ENCODE measurements at regions not wholly inside any gene's neighbourhood (a gene's known extent, or its start where the extent isn't known, plus 50 kb on each side); places are given as distances from the start of the nearest gene placed in this dataset.

GRCh38 chr2:150174056-150174805, 313.2 kb downstream of the RND3 start:
- Histone ChIP-seq H3K4me3 (ENCODE audit: low read length) (no peak overlapping the region), H3K9me3 (ENCODE audit: control insufficient read depth, insufficient read depth, low read length) (no peaks in the 10 kb centered on the region), H3K27me3 (ENCODE audit: control insufficient read depth, insufficient read depth, low read length) (no peaks in the 10 kb centered on the region), H3K27ac (ENCODE audit: low read length) (no peak overlapping the region), H3K36me3 (ENCODE audit: control insufficient read depth, insufficient read depth, low read length) (no peaks in the 10 kb centered on the region), H3K4me1 (ENCODE audit: control insufficient read depth, insufficient read depth, low read length) (no peaks in the 10 kb centered on the region)
- TF ChIP-seq, protein P1, sequence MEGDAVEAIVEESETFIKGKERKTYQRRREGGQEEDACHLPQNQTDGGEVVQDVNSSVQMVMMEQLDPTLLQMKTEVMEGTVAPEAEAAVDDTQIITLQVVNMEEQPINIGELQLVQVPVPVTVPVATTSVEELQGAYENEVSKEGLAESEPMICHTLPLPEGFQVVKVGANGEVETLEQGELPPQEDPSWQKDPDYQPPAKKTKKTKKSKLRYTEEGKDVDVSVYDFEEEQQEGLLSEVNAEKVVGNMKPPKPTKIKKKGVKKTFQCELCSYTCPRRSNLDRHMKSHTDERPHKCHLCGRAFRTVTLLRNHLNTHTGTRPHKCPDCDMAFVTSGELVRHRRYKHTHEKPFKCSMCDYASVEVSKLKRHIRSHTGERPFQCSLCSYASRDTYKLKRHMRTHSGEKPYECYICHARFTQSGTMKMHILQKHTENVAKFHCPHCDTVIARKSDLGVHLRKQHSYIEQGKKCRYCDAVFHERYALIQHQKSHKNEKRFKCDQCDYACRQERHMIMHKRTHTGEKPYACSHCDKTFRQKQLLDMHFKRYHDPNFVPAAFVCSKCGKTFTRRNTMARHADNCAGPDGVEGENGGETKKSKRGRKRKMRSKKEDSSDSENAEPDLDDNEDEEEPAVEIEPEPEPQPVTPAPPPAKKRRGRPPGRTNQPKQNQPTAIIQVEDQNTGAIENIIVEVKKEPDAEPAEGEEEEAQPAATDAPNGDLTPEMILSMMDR (IDR thresholded peaks at IDR 0.05): no peak
- Mint-ChIP-seq H3K27ac (no peak overlapping the region), H3K36me3 (no peaks in the 10 kb centered on the region), H3K4me1 (no peaks in the 10 kb centered on the region), H3K9me3 (peaks cover 13 to 24% of the 10 kb centered on the region in 2 donors), H3K27me3 (ENCODE audit: low read depth in 2 of 2) (no peaks in the 10 kb centered on the region), H3K4me3 (no peak overlapping the region)
- intact Hi-C loops (cut with micrococcal nuclease): no loop called here
- DNase-seq: no peak
- ATAC-seq: no peak
- WGBS (ENCODE audit: insufficient coverage): 91% methylated on average over 1 of the region's 2 CpGs

GRCh38 chr2:150171065-150171548, 316.4 kb downstream of the RND3 start:
- H3K36me3 Mint-ChIP-seq: no peaks in the 10 kb centered on the region
- no peaks in the 10 kb centered on the region for H3K27me3 Mint-ChIP-seq (ENCODE audit: low read depth in 2 of 2)
- no peaks in the 10 kb centered on the region for H3K4me1 Mint-ChIP-seq
- H3K36me3 ChIP-seq (ENCODE audit: control insufficient read depth, insufficient read depth, low read length): no peaks in the 10 kb centered on the region
- 94% methylated on average over 43 of the region's 43 CpGs for WGBS (ENCODE audit: insufficient coverage)
- no peak overlapping the region for H3K4me3 Mint-ChIP-seq
- DNase-seq (no peak), ATAC-seq (no peak)
- no peaks in the 10 kb centered on the region for H3K4me1 ChIP-seq (ENCODE audit: control insufficient read depth, insufficient read depth, low read length)
- TF ChIP-seq, protein P1 (IDR thresholded peaks at IDR 0.05): no peak
- no peaks in the 10 kb centered on the region for H3K27me3 ChIP-seq (ENCODE audit: control insufficient read depth, insufficient read depth, low read length)
- H3K9me3 Mint-ChIP-seq: peaks cover 14 to 15% of the 10 kb centered on the region in 2 donors
- H3K4me3 ChIP-seq (ENCODE audit: low read length): no peak overlapping the region
- H3K27ac Mint-ChIP-seq: no peak overlapping the region
- intact Hi-C loops (cut with micrococcal nuclease): no loop called here
- peaks cover 3% of the 10 kb centered on the region for H3K9me3 ChIP-seq (ENCODE audit: control insufficient read depth, insufficient read depth, low read length)
- H3K27ac ChIP-seq (ENCODE audit: low read length): no peak overlapping the region

DNA sequence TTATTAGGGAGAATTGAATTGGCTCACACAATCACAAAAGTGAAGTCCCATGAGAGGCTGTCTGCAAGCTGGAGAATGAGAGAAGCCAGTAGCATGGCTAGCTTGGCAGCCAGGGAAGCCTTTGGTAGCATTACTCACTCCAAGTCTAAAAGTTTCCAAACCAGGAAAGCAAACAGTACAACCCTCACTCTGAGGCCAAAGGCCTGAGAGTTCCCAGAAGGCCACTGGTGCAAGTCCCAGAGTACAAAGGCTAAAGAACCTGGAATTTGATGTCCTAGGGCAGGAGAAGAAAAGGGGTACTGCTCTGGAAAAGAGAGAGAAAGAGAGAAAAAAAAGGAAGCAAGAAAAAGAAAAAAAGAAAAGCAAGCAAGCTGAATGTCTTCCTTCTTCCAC, 318.2 kb downstream of the RND3 start:
- TF ChIP-seq, protein P1 (IDR thresholded peaks at IDR 0.05): no peak
- no peak for ATAC-seq

More for the DNA sequence above, 318.2 kb downstream of the RND3 start:
- Mint-ChIP-seq H3K27ac (no peak overlapping the region), H3K36me3 (no peaks in the 10 kb centered on the region), H3K4me3 (no peak overlapping the region), H3K27me3 (ENCODE audit: low read depth in 2 of 2) (no peaks in the 10 kb centered on the region), H3K9me3 (peaks cover 13 to 14% of the 10 kb centered on the region in 2 donors), H3K4me1 (no peaks in the 10 kb centered on the region)
- H3K9me3 ChIP-seq (ENCODE audit: control insufficient read depth, insufficient read depth, low read length): peaks cover 4% of the 10 kb centered on the region
- no peak overlapping the region for H3K4me3 ChIP-seq (ENCODE audit: low read length)
- no peak overlapping the region for H3K27ac ChIP-seq (ENCODE audit: low read length)
- intact Hi-C loops (cut with micrococcal nuclease): no loop called here
- no peaks in the 10 kb centered on the region for H3K4me1 ChIP-seq (ENCODE audit: control insufficient read depth, insufficient read depth, low read length)
- H3K27me3 ChIP-seq (ENCODE audit: control insufficient read depth, insufficient read depth, low read length): no peaks in the 10 kb centered on the region
- no peaks in the 10 kb centered on the region for H3K36me3 ChIP-seq (ENCODE audit: control insufficient read depth, insufficient read depth, low read length)
- DNase-seq: no peak
